Activated naive CD8-positive, alpha-beta T cell treated with anti-CD3 and anti-CD28 coated beads for 36 hours (primary cell): ENCODE measurements at regions not wholly inside any gene's neighbourhood (a gene's known extent, or its start where the extent isn't known, plus 50 kb on each side); places are given as distances from the start of the nearest gene placed in this dataset.

ENCODE experiments used
- DNase-seq: peaks from one replicate; pipeline ENCODE4 v3.0.0; 2021
- H3K27ac Mint-ChIP-seq: one replicate; pipeline ENCODE4 v1.8.0; 2022; ENCODE audit warnings: mild to moderate bottlenecking, moderate library complexity, mixed read lengths
- H3K27me3 Mint-ChIP-seq: one replicate; pipeline ENCODE4 v1.8.0; 2022; ENCODE audit warnings: mild to moderate bottlenecking, mixed read lengths
- H3K36me3 Mint-ChIP-seq: one replicate; pipeline ENCODE4 v1.8.0; 2021; ENCODE audit warnings: mild to moderate bottlenecking, mixed read lengths
- H3K4me1 Mint-ChIP-seq: one replicate; pipeline ENCODE4 v1.8.0; 2021; ENCODE audit warnings: mixed read lengths
- H3K4me3 Mint-ChIP-seq: one replicate; pipeline ENCODE4 v1.8.0; 2022; ENCODE audit warnings: mild to moderate bottlenecking, moderate library complexity, mixed read lengths
- H3K9me3 Mint-ChIP-seq: one replicate; pipeline ENCODE4 v1.8.0; 2022; ENCODE audit warnings: mixed read lengths

- peaks cover 4% of the 10 kb centered on the region for H3K9me3 Mint-ChIP-seq
- H3K4me3 Mint-ChIP-seq, result no peak overlapping the region
- no peaks in the 10 kb centered on the region for H3K4me1 Mint-ChIP-seq
- no peak overlapping the region for H3K27ac Mint-ChIP-seq
- no peaks in the 10 kb centered on the region for H3K27me3 Mint-ChIP-seq
- H3K36me3 Mint-ChIP-seq, result no peaks in the 10 kb centered on the region
- DNase-seq, result no peak
Measured at GRCh38 chr21:20721151-20721550, 277.1 kb upstream of the NCAM2 start.

GRCh38 chr21:20728691-20729090, 269.5 kb upstream of the NCAM2 start:
- H3K4me3 Mint-ChIP-seq, result no peak overlapping the region
- no peak overlapping the region for H3K27ac Mint-ChIP-seq
- no peaks in the 10 kb centered on the region for H3K9me3 Mint-ChIP-seq
- DNase-seq, result no peak
- no peaks in the 10 kb centered on the region for H3K36me3 Mint-ChIP-seq
- H3K4me1 Mint-ChIP-seq, result no peaks in the 10 kb centered on the region
- H3K27me3 Mint-ChIP-seq, result no peaks in the 10 kb centered on the region

- H3K27me3 Mint-ChIP-seq, result no peaks in the 10 kb centered on the region
- H3K9me3 Mint-ChIP-seq, result no peaks in the 10 kb centered on the region
- no peaks in the 10 kb centered on the region for H3K36me3 Mint-ChIP-seq
- no peak for DNase-seq
- H3K27ac Mint-ChIP-seq, result no peak overlapping the region
- no peaks in the 10 kb centered on the region for H3K4me1 Mint-ChIP-seq
- no peak overlapping the region for H3K4me3 Mint-ChIP-seq
Measured at GRCh38 chr21:20729376-20729775, 268.8 kb upstream of the NCAM2 start.

DNA sequence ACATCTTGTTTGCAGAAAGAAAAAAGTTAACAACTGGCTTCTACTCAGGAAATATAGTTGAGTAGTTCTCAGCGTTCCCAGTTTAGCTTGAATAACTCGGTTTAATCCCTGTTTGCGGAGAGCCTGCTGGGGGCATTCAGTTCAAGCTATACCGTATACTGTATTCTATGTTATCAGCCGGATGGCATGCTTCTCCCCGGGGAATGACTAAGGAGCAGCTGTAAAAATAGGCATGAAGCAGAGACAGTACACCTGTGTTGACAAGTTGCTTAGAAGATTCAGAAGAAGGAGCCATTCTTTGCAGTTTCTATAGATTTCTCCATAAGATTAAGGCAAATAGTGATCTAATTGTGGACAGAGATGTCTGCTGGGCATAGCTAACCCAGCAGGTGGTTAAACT, 267.8 kb upstream of the NCAM2 start:
- H3K27ac Mint-ChIP-seq, result no peak overlapping the region
- no peaks in the 10 kb centered on the region for H3K27me3 Mint-ChIP-seq
- H3K36me3 Mint-ChIP-seq, result no peaks in the 10 kb centered on the region
- H3K9me3 Mint-ChIP-seq, result no peaks in the 10 kb centered on the region
- H3K4me1 Mint-ChIP-seq, result no peaks in the 10 kb centered on the region
- H3K4me3 Mint-ChIP-seq, result no peak overlapping the region
- DNase-seq, result no peak

- no peak for DNase-seq
- H3K27me3 Mint-ChIP-seq, result no peaks in the 10 kb centered on the region
- no peaks in the 10 kb centered on the region for H3K36me3 Mint-ChIP-seq
- H3K4me1 Mint-ChIP-seq, result no peaks in the 10 kb centered on the region
- H3K27ac Mint-ChIP-seq, result no peak overlapping the region
- H3K9me3 Mint-ChIP-seq, result peaks cover 8% of the 10 kb centered on the region
- H3K4me3 Mint-ChIP-seq, result no peak overlapping the region
Measured at GRCh38 chr21:20735257-20735656, 263.0 kb upstream of the NCAM2 start.

- Mint-ChIP-seq H3K4me3 (no peak overlapping the region), H3K27me3 (no peaks in the 10 kb centered on the region), H3K9me3 (peaks cover 8% of the 10 kb centered on the region), H3K4me1 (no peaks in the 10 kb centered on the region), H3K36me3 (no peaks in the 10 kb centered on the region), H3K27ac (no peak overlapping the region)
- no peak for DNase-seq
Measured at GRCh38 chr21:20737227-20737913, 260.8 kb upstream of the NCAM2 start.

- H3K27ac Mint-ChIP-seq, result no peak overlapping the region
- no peak overlapping the region for H3K4me3 Mint-ChIP-seq
- peaks cover 8% of the 10 kb centered on the region for H3K9me3 Mint-ChIP-seq
- no peaks in the 10 kb centered on the region for H3K4me1 Mint-ChIP-seq
- no peak for DNase-seq
- no peaks in the 10 kb centered on the region for H3K36me3 Mint-ChIP-seq
- H3K27me3 Mint-ChIP-seq, result no peaks in the 10 kb centered on the region
Measured at GRCh38 chr21:20739421-20739820, 258.8 kb upstream of the NCAM2 start.

- Mint-ChIP-seq H3K27ac (no peak overlapping the region), H3K9me3 (peaks cover 8% of the 10 kb centered on the region), H3K27me3 (no peaks in the 10 kb centered on the region), H3K4me1 (no peaks in the 10 kb centered on the region), H3K36me3 (no peaks in the 10 kb centered on the region), H3K4me3 (no peak overlapping the region)
- DNase-seq, result no peak
Measured at GRCh38 chr21:20741445-20741844, 256.8 kb upstream of the NCAM2 start.

GRCh38 chr21:20760221-20760620, 238.0 kb upstream of the NCAM2 start:
- Mint-ChIP-seq H3K36me3 (no peaks in the 10 kb centered on the region), H3K4me1 (no peaks in the 10 kb centered on the region), H3K9me3 (peaks cover 3% of the 10 kb centered on the region), H3K4me3 (no peak overlapping the region), H3K27ac (no peak overlapping the region), H3K27me3 (no peaks in the 10 kb centered on the region)
- no peak for DNase-seq

- no peaks in the 10 kb centered on the region for H3K36me3 Mint-ChIP-seq
- H3K27ac Mint-ChIP-seq, result no peak overlapping the region
- no peak for DNase-seq
- H3K4me1 Mint-ChIP-seq, result no peaks in the 10 kb centered on the region
- H3K9me3 Mint-ChIP-seq, result peaks cover 3% of the 10 kb centered on the region
- no peak overlapping the region for H3K4me3 Mint-ChIP-seq
- no peaks in the 10 kb centered on the region for H3K27me3 Mint-ChIP-seq
Measured at GRCh38 chr21:20774737-20775136, 223.5 kb upstream of the NCAM2 start.

DNA sequence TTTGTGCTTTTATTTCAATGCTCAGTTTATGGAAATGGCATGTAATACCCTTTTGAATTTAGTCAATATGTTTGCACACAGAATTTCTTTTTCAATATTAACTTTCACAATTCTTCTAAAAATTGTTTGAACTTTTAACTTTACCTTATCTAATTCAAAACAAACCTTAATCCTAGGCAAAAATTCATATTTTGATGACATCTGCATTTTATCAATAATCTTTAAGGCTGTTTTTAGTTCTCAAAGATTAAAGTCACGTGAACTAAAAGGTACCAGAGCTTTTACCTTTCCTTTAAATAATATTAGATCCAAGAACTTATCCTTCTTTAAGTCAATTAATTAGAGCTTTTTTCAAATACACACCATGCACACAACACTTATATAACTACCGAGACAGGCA, 218.9 kb upstream of the NCAM2 start:
- Mint-ChIP-seq H3K27me3 (no peaks in the 10 kb centered on the region), H3K4me3 (no peak overlapping the region), H3K36me3 (no peaks in the 10 kb centered on the region), H3K27ac (no peak overlapping the region), H3K9me3 (peaks cover 5% of the 10 kb centered on the region), H3K4me1 (no peaks in the 10 kb centered on the region)
- no peak for DNase-seq

DNA sequence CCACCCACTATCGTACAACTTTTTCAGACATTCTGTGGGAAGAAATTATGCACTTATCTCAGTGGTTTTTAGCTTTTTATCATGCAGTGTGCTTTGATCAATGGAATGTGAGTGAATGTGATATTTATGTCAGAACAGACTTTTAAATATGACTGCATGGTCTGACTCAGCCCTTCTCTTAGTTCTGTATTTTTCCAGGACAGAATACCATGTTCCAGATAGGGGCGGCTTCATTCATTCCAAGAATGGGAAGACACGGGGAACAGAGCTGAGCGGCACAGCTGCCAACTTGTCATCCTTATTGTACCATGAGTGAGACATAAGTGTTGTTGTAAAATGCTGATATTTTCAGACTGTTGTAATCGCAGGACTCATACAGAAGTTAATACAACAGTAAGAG, 214.6 kb upstream of the NCAM2 start:
- no peaks in the 10 kb centered on the region for H3K36me3 Mint-ChIP-seq
- peaks cover 7% of the 10 kb centered on the region for H3K9me3 Mint-ChIP-seq
- H3K27ac Mint-ChIP-seq, result no peak overlapping the region
- H3K4me3 Mint-ChIP-seq, result no peak overlapping the region
- H3K4me1 Mint-ChIP-seq, result no peaks in the 10 kb centered on the region
- H3K27me3 Mint-ChIP-seq, result no peaks in the 10 kb centered on the region
- no peak for DNase-seq

- Mint-ChIP-seq H3K4me3 (no peak overlapping the region), H3K36me3 (no peaks in the 10 kb centered on the region), H3K4me1 (no peaks in the 10 kb centered on the region), H3K27me3 (no peaks in the 10 kb centered on the region), H3K27ac (no peak overlapping the region), H3K9me3 (peaks cover 1% of the 10 kb centered on the region)
- DNase-seq, result no peak
Measured at GRCh38 chr21:20789729-20790500, 208.3 kb upstream of the NCAM2 start.

GRCh38 chr21:20800106-20800505, 198.1 kb upstream of the NCAM2 start:
- no peaks in the 10 kb centered on the region for H3K27me3 Mint-ChIP-seq
- H3K9me3 Mint-ChIP-seq, result no peaks in the 10 kb centered on the region
- no peaks in the 10 kb centered on the region for H3K36me3 Mint-ChIP-seq
- no peak overlapping the region for H3K4me3 Mint-ChIP-seq
- no peaks in the 10 kb centered on the region for H3K4me1 Mint-ChIP-seq
- DNase-seq, result no peak
- no peak overlapping the region for H3K27ac Mint-ChIP-seq

GRCh38 chr21:20802201-20802600, 196.0 kb upstream of the NCAM2 start:
- H3K27ac Mint-ChIP-seq, result no peak overlapping the region
- H3K4me3 Mint-ChIP-seq, result no peak overlapping the region
- no peaks in the 10 kb centered on the region for H3K27me3 Mint-ChIP-seq
- no peak for DNase-seq
- no peaks in the 10 kb centered on the region for H3K9me3 Mint-ChIP-seq
- H3K36me3 Mint-ChIP-seq, result no peaks in the 10 kb centered on the region
- H3K4me1 Mint-ChIP-seq, result no peaks in the 10 kb centered on the region

DNA sequence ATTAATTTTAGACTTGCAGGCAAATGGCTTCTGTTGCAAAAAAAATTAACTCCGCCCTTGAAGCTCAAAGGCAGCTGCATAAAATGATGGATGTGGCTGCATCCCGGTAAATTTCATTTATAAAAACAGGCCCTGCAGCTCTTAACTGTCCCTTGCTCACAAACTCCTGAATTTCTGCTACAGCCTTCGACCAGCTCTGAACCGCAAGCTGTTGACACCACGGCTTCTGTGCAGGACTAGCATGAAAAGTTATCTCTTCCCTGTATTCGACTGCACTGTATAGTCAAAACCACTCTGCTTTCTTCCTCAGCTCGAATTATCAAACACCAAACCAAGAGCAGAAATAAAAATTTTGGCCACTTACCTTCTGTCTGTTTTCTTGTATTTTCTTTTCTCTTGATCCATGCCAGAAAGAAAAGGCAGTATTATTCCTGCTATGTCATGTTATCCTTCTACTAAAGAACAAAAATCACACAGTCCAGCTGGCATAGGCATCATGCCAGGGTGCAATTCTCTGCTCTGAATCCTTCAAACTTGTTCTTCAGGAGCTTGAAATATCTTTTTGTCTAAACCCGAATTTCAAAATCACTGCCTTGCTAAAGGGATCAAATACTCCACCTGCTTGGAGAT, 195.5 kb upstream of the NCAM2 start:
- Mint-ChIP-seq H3K9me3 (no peaks in the 10 kb centered on the region), H3K4me3 (no peak overlapping the region), H3K4me1 (no peaks in the 10 kb centered on the region), H3K36me3 (no peaks in the 10 kb centered on the region), H3K27ac (no peak overlapping the region), H3K27me3 (no peaks in the 10 kb centered on the region)
- DNase-seq, result no peak
